ENCODE measurements at regions not wholly inside any gene's neighbourhood (a gene's known extent, or its start where the extent isn't known, plus 50 kb on each side); places are given as distances from the start of the nearest gene placed in this dataset.

DNA sequence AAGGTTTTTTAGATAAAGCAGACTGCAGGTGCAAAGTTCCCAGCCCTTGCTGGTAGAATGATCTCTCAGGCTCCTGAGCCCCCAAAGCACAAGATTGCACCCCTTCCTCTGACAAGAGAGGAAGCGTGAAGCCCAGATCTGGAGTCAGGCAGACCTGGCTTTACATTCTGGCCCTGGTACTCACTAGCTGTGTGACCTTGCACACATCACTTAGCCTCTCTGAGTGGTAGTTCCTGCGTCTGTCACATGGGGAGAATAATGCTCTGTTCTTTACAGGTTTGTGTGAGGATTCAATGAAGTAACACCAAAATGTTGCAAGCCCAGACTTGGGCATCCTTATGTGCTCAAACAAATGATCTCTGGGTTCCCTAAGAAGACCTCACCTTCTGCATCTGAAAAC is 141.5 kb downstream of the SMAD6 start:
- no peak for DNase-seq (ENCODE audit: low spot score)
- TF ChIP-seq, protein P1, sequence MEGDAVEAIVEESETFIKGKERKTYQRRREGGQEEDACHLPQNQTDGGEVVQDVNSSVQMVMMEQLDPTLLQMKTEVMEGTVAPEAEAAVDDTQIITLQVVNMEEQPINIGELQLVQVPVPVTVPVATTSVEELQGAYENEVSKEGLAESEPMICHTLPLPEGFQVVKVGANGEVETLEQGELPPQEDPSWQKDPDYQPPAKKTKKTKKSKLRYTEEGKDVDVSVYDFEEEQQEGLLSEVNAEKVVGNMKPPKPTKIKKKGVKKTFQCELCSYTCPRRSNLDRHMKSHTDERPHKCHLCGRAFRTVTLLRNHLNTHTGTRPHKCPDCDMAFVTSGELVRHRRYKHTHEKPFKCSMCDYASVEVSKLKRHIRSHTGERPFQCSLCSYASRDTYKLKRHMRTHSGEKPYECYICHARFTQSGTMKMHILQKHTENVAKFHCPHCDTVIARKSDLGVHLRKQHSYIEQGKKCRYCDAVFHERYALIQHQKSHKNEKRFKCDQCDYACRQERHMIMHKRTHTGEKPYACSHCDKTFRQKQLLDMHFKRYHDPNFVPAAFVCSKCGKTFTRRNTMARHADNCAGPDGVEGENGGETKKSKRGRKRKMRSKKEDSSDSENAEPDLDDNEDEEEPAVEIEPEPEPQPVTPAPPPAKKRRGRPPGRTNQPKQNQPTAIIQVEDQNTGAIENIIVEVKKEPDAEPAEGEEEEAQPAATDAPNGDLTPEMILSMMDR (IDR thresholded peaks at IDR 0.05; ENCODE audit: borderline replicate concordance, control extremely low read depth, extremely low read depth, insufficient read depth, missing control alignments) = no peak
- in situ Hi-C loops (cut with MboI; ENCODE audit: low sequenced_read_pairs, unreplicated experiment) = loop anchor here (10.0 kb wide), 1 partner anchor 239 kb away; no protein-coding TSS in a partner anchor

DNA sequence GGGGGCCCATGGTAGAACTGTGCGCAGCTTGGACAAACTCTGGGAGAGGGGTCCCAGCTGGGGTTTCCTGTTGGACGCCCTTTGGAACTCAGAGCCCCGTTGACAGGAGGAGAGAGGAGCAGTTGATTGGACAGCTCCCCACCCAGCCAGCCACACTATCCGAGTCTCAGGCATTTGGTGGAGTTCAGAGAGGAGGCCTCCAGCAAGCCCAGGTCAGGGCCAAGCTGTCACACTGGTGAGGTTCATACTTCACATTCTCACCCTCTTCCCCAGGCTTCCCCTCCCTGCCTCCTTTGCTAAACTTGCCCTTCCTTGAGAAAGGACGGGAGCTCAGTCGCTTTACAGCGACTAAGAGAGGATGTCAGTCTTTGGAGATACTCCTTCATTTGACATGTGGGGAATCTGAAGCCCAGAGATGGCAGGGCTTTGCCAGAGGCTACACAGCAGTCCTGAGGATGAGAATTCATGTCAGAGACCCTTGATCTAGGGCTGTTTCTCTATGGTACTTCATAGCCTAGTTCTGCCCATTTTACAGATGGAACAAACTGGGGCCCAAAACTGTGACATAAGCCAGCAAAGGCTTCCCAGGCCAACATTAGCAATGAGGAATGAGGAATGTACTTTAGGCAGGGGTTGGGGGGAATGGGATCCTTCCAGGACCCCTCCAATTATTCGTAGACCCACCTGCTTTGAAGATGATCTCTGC is 142.2 kb downstream of the SMAD6 start:
- no peak for DNase-seq (ENCODE audit: low spot score)
- in situ Hi-C loops (cut with MboI; ENCODE audit: low sequenced_read_pairs, unreplicated experiment) = loop anchor here (10.0 kb wide), 1 partner anchor 239 kb away; no protein-coding TSS in a partner anchor
- TF ChIP-seq, protein P1 (IDR thresholded peaks at IDR 0.05; ENCODE audit: borderline replicate concordance, control extremely low read depth, extremely low read depth, insufficient read depth, missing control alignments) = no peak

DNA sequence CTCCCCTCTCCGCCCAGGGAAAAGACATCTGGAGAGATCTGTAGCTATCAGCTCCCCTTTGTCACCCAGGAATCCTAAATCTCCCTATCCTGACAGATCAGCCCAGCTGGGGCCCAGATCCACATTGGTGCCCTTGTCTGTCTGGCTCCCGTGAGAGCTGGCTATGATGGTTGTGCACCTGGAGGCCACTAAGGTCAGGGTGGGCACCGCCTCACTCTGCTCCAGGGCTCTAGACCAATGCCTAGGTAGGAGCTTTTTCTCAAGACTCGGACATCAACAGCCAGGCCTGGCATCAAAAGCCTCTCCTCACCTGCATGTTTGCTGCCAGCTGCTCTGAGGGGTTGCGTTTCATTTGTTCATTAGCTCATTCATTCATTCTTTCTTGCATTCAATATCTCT is 142.7 kb downstream of the SMAD6 start:
- DNase-seq (ENCODE audit: low spot score) = no peak
- in situ Hi-C loops (cut with MboI; ENCODE audit: low sequenced_read_pairs, unreplicated experiment) = loop anchor here (10.0 kb wide), 1 partner anchor 240 kb away; no protein-coding TSS in a partner anchor
- TF ChIP-seq, protein P1 (IDR thresholded peaks at IDR 0.05; ENCODE audit: borderline replicate concordance, control extremely low read depth, extremely low read depth, insufficient read depth, missing control alignments) = no peak

DNA sequence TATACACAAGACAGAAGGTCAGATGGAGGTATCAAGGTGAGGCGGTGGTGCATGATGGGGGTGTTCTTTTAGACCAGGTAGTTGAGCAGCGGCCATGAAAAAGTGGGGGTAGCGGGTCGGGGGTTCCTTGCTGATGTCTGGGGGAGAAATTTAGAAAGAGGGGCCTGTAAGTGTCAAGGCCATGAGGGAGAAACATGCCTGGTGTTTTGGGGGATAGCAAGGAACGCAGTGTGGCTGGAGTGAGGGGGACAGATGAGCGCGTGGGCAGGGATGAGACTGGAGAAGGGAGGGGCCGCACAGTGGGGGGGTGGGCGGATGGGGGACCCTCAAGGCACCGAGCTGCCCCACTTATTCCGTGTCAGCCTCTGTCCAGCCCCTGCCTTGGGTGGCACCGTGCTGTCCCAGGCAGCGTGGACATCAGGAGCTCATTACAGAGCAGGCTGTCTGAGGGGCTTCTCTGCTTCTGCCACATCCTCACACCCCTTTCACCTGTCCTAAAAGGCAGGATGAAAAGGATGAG is 143.3 kb downstream of the SMAD6 start:
- in situ Hi-C loops (cut with MboI; ENCODE audit: low sequenced_read_pairs, unreplicated experiment) = loop anchor here (10.0 kb wide), 1 partner anchor 241 kb away; no protein-coding TSS in a partner anchor
- no peak for DNase-seq (ENCODE audit: low spot score)
- TF ChIP-seq, protein P1 (IDR thresholded peaks at IDR 0.05; ENCODE audit: borderline replicate concordance, control extremely low read depth, extremely low read depth, insufficient read depth, missing control alignments) = no peak

GRCh38 chr15:66846031-66846430 is 144.0 kb downstream of the SMAD6 start:
- no peak for DNase-seq (ENCODE audit: low spot score)
- TF ChIP-seq, protein P1 (IDR thresholded peaks at IDR 0.05; ENCODE audit: borderline replicate concordance, control extremely low read depth, extremely low read depth, insufficient read depth, missing control alignments) = no peak
- in situ Hi-C loops (cut with MboI; ENCODE audit: low sequenced_read_pairs, unreplicated experiment) = loop anchor here (10.0 kb wide), 1 partner anchor 241 kb away; no protein-coding TSS in a partner anchor

DNA sequence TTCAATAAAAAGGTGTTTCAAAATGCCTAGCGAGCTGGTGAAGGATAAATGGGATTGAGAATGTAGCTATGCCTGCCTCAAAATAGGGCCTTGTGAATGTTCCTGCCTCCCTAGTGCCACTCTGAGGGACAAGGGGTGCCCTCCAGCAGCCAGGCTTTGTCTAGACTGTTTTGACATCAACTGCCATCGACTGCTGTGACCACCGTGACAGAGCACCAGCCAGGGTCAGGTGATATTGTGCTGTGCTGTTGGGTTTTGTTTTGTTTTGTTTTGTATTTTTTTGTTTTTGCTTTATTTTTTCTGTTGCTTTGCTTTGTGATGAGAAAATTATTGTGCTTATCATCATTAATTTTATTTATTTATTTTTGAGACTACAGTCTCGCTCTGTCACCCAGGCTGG is 144.8 kb downstream of the SMAD6 start:
- in situ Hi-C loops (cut with MboI; ENCODE audit: low sequenced_read_pairs, unreplicated experiment) = loop anchor here (10.0 kb wide), 1 partner anchor 242 kb away; no protein-coding TSS in a partner anchor
- TF ChIP-seq, protein P1 (IDR thresholded peaks at IDR 0.05; ENCODE audit: borderline replicate concordance, control extremely low read depth, extremely low read depth, insufficient read depth, missing control alignments) = no peak
- DNase-seq (ENCODE audit: low spot score) = no peak

Data from GM13976 (cell line).